CD8-positive, alpha-beta memory T cell (primary cell): ENCODE measurements at regions not wholly inside any gene's neighbourhood (a gene's known extent, or its start where the extent isn't known, plus 50 kb on each side); places are given as distances from the start of the nearest gene placed in this dataset.
A peak's percentile ranks its signal among the peaks of the same experiment; 100 is the strongest.

Experiments
- CTCF ChIA-PET: fragments of 350-600 bp; sonication (Branson Sonifier 250); formaldehyde crosslinking; loops from one replicate; lab custom pipeline; 2021; ENCODE audit warnings: antibody characterized with exemption; lab: Charles Lee
- POLR2A ChIA-PET: fragments of 350-600 bp; sonication (Branson Sonifier 250); formaldehyde crosslinking; loops from one replicate; lab custom pipeline; 2021; ENCODE audit warnings: antibody characterized with exemption; lab: Charles Lee
- DNase-seq, 5 donors: peaks; one replicate each; pipeline versions ENCODE4 v3.0.0 to v3.0.0-alpha.2; 2020 to 2022; ENCODE audit warnings: mixed read lengths in 1 of 5
- H3K27ac ChIP-seq: one replicate; pipeline ENCODE4 v1.7.0; 2013; ENCODE audit warnings: low read depth, mild to moderate bottlenecking, low read length, moderate library complexity
- H3K27me3 ChIP-seq: 2 replicates; pipeline ENCODE4 v1.7.0; 2013; ENCODE audit warnings: low read length, mild to moderate bottlenecking; ENCODE audit not compliant: insufficient read depth, poor library complexity, severe bottlenecking
- H3K36me3 ChIP-seq: 2 replicates; pipeline ENCODE4 v1.7.0; 2013; ENCODE audit warnings: mild to moderate bottlenecking, low read length, moderate library complexity; ENCODE audit not compliant: insufficient read depth
- H3K4me1 ChIP-seq: 2 replicates; pipeline ENCODE4 v1.7.0; 2013; ENCODE audit warnings: mild to moderate bottlenecking, low read length, moderate library complexity; ENCODE audit not compliant: insufficient read depth
- H3K4me3 ChIP-seq: 2 replicates; pipeline ENCODE4 v1.7.0; 2013; ENCODE audit warnings: mild to moderate bottlenecking, low read length
- H3K9me3 ChIP-seq: 2 replicates; pipeline ENCODE4 v1.7.0; 2013; ENCODE audit warnings: mild to moderate bottlenecking, low read length
- H3K27ac Mint-ChIP-seq, 8 donors: one replicate each; pipeline ENCODE4 v1.8.0; 2020 to 2021; ENCODE audit warnings: mixed read lengths in 8 of 8, mild to moderate bottlenecking in 6 of 8, inconsistent platforms in 3 of 8, moderate library complexity in 3 of 8
- H3K27me3 Mint-ChIP-seq, 2 donors: one replicate each; pipeline ENCODE4 v1.8.0; 2020 to 2021; ENCODE audit warnings: mixed read lengths in 2 of 2, mild to moderate bottlenecking in 1 of 2, moderate library complexity in 1 of 2
- H3K36me3 Mint-ChIP-seq, 3 donors: one replicate each; pipeline ENCODE4 v1.8.0; 2020 to 2021; ENCODE audit warnings: mixed read lengths in 3 of 3, inconsistent platforms in 1 of 3, mild to moderate bottlenecking in 1 of 3
- H3K4me1 Mint-ChIP-seq, 3 donors: one replicate each; pipeline ENCODE4 v1.8.0; 2020 to 2021; ENCODE audit warnings: mixed read lengths in 3 of 3, inconsistent platforms in 1 of 3, mild to moderate bottlenecking in 1 of 3
- H3K4me3 Mint-ChIP-seq, 7 donors: one replicate each; pipeline ENCODE4 v1.8.0; 2020 to 2021; ENCODE audit warnings: mixed read lengths in 7 of 7, mild to moderate bottlenecking in 6 of 7, moderate library complexity in 4 of 7, inconsistent platforms in 2 of 7
- H3K9me3 Mint-ChIP-seq, 5 donors: one replicate each; pipeline ENCODE4 v1.8.0; 2020 to 2022; ENCODE audit warnings: mixed read lengths in 5 of 5, mild to moderate bottlenecking in 3 of 5, moderate library complexity in 2 of 5, inconsistent platforms in 1 of 5

- H3K36me3 ChIP-seq = no peaks in the 10 kb centered on the region
- POLR2A ChIA-PET = interaction anchor here (0.6 kb wide), 1 partner anchor 63 kb away, joined by 3 read pairs; no protein-coding TSS in a partner anchor
Observed at GRCh38 chrX:38868321-38868720, 67.1 kb downstream of the MID1IP1 start.

DNA sequence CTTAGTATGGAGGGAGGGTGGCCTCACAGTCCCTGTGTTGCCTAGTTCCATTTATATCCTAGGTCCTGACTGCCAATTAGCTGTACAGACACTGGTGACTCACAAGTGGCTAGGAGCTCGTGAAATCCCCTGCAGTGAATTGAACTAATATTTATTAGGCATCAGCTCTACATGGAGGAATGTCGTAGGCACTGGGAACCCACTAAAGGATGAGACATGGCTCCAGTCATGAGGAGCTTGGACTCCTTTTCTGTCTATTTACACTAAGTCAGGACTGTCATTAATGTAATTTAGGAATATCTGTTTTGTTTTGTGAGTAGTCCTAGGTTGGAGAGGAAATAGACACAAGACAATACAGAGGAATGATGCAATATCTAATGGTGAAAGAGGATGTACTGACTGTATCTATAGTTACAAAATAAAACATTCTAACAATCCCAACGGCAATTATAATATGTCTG, 67.7 kb downstream of the MID1IP1 start:
- POLR2A ChIA-PET = no interaction called here
- CTCF ChIA-PET = no interaction called here
- Histone ChIP-seq H3K27ac (no peak overlapping the region), H3K4me3 (no peak overlapping the region), H3K4me1 (no peaks in the 10 kb centered on the region), H3K36me3 (no peaks in the 10 kb centered on the region), H3K9me3 (no peaks in the 10 kb centered on the region), H3K27me3 (no peaks in the 10 kb centered on the region)
- Mint-ChIP-seq H3K9me3 (no peaks in the 10 kb centered on the region), H3K4me3 (no peak overlapping the region), H3K27ac (no peak overlapping the region), H3K27me3 (peaks cover 0 to 2% of the 10 kb centered on the region in 2 donors), H3K36me3 (no peaks in the 10 kb centered on the region), H3K4me1 (no peaks in the 10 kb centered on the region)
- no peak for DNase-seq

More at GRCh38 chrX:38868321-38868720, 67.1 kb downstream of the MID1IP1 start:
- Mint-ChIP-seq H3K4me1 (no peaks in the 10 kb centered on the region), H3K27me3 (peaks cover 0 to 2% of the 10 kb centered on the region in 2 donors), H3K36me3 (no peaks in the 10 kb centered on the region), H3K27ac (no peak overlapping the region), H3K9me3 (no peaks in the 10 kb centered on the region), H3K4me3 (no peak overlapping the region)
- CTCF ChIA-PET = no interaction called here
- no peak overlapping the region for H3K27ac ChIP-seq
- H3K4me3 ChIP-seq = no peak overlapping the region
- no peaks in the 10 kb centered on the region for H3K9me3 ChIP-seq
- no peaks in the 10 kb centered on the region for H3K4me1 ChIP-seq
- no peak for DNase-seq
- H3K27me3 ChIP-seq = no peaks in the 10 kb centered on the region

DNA sequence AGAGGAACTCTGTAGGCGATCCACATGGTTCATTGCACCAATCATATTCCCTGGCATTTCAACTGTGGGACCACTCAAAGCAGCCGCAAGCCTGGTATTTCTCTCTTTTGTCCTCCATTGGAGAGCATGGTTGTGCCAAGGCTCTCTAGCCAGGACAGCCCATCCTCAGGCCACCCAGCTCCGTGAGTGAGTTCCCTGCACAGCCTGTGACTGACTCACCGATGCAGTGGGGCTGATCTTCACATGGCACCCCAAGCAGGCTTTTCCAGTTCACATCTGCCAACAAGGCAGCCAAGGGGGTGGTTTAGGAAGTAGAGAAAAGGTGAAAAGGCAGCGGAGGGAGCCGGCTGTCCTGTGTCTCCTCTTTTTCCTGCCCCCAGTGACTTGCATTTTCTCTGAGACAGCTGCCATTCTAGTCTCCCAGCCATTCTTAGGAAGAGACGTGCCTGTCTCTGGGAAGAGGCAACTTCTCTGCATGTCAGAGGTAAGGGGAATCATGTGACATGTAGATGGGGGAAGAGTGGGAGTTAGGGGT, 69.2 kb downstream of the MID1IP1 start:
- Mint-ChIP-seq H3K4me3 (no peak overlapping the region), H3K9me3 (no peaks in the 10 kb centered on the region), H3K27me3 (peaks cover 0 to 5% of the 10 kb centered on the region in 2 donors), H3K27ac (no peak overlapping the region), H3K36me3 (no peaks in the 10 kb centered on the region), H3K4me1 (no peaks in the 10 kb centered on the region)
- no peaks in the 10 kb centered on the region for H3K36me3 ChIP-seq
- H3K4me3 ChIP-seq = no peak overlapping the region
- POLR2A ChIA-PET = no interaction called here
- H3K9me3 ChIP-seq = no peaks in the 10 kb centered on the region
- no peaks in the 10 kb centered on the region for H3K27me3 ChIP-seq
- DNase-seq = no peak
- no peak overlapping the region for H3K27ac ChIP-seq
- no peaks in the 10 kb centered on the region for H3K4me1 ChIP-seq
- CTCF ChIA-PET = no interaction called here

DNA sequence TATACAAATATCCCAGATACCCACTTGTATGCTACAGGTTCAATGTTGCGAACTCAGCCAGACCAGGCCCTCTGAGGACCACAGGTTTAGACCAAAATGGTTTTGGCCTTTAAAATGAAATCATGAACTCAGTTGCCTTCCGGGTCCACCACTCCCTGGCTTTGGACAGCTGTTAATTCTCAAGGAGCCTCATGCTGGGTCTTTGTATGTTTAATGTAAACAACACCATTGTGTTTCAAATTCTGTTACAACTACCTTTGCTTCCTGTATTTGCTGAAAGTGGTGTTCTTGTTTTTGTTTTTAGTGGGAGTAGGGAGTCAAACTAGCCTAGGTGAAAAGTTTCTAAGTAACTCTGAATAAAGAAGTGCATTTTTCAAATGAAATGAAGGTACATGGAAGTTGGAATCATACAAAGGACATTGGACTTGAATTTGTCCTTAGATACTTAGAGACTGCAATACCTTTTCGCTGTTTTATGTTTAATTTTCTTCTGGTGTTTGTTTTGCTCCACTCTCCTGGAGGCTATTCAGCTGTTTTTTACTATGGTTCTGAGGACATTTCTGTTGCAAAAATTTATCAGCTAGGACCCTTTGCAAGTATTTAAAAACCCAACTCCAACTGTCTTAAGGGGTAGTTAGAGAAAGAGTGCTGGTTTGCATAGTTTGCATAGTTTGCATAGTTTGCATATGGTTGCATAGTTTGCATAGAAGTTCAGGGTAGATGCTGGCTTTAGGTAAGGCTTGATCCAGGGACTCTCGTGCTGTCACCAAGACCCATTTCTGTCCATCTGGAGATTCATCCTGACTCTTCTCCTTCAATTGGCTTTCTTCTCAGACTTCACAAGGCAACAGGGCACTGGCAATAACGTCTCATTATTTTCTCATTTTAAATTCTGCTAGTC, 70.1 kb downstream of the MID1IP1 start:
- peaks cover 0 to 7% of the 10 kb centered on the region in 2 donors for H3K27me3 Mint-ChIP-seq
- Histone ChIP-seq H3K27ac (no peak overlapping the region), H3K4me3 (no peak overlapping the region), H3K9me3 (no peaks in the 10 kb centered on the region), H3K4me1 (no peaks in the 10 kb centered on the region), H3K36me3 (no peaks in the 10 kb centered on the region), H3K27me3 (no peaks in the 10 kb centered on the region)
- no peak overlapping the region for H3K4me3 Mint-ChIP-seq
- ChIA-PET POLR2A (no interaction called here), CTCF (no interaction called here)
- H3K4me1 Mint-ChIP-seq = no peaks in the 10 kb centered on the region
- DNase-seq = no peak
- H3K36me3 Mint-ChIP-seq = no peaks in the 10 kb centered on the region
- peaks cover 0 to 2% (median 0%) of the 10 kb centered on the region in 5 donors for H3K9me3 Mint-ChIP-seq
- no peak overlapping the region for H3K27ac Mint-ChIP-seq

GRCh38 chrX:38877366-38877765, 76.1 kb downstream of the MID1IP1 start:
- H3K4me3 Mint-ChIP-seq = no peak overlapping the region
- H3K9me3 ChIP-seq = no peaks in the 10 kb centered on the region
- POLR2A ChIA-PET = no interaction called here

DNA sequence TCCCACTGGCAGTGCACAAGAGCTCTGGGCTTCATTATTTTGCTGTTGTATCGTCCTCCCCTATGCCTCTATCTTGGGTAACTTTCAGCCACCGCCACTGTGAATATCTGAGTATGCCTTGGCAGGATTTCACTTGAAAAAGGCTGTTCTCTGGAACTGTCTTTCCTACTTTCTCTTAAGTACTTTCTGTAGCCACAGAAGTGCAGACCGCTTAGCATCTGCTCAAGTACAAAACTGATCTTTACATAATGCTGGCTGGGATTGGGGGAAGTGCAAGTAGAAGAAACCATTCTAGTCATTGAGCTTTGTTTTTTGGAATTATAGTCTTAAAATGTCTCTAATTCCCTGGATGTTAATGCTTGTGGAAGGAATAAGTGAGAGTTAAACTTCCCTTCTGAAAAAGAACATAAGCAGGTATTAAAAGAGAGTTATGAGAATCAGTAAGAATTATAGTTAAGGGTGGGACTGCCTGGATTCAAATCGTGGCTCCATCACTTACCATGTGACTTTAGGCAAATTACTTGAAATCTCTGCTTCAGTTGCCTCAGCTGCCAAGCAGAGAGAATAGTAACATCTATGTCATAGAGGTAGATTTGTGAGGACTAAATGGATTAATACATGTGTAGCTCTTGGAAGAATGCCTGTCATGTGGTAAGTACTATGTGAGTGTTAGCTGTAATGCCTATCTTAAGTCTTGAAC, 77.5 kb downstream of the MID1IP1 start:
- H3K36me3 ChIP-seq = no peaks in the 10 kb centered on the region
- Mint-ChIP-seq H3K4me1 (peaks cover 8 to 15% (median 14%) of the 10 kb centered on the region in 3 donors), H3K27ac (no peak overlapping the region)

More at GRCh38 chrX:38877366-38877765, 76.1 kb downstream of the MID1IP1 start:
- CTCF ChIA-PET = no interaction called here
- H3K4me3 ChIP-seq = no peak overlapping the region
- peaks cover 13% of the 10 kb centered on the region for H3K4me1 ChIP-seq
- H3K36me3 ChIP-seq = no peaks in the 10 kb centered on the region
- H3K4me1 Mint-ChIP-seq = peaks cover 8 to 15% (median 14%) of the 10 kb centered on the region in 3 donors
- no peak overlapping the region for H3K27ac ChIP-seq
- no peak for DNase-seq
- H3K27me3 ChIP-seq = no peaks in the 10 kb centered on the region
- H3K9me3 Mint-ChIP-seq = peaks cover 0 to 4% (median 0%) of the 10 kb centered on the region in 5 donors
- H3K27me3 Mint-ChIP-seq = peaks cover 0 to 5% of the 10 kb centered on the region in 2 donors
- H3K27ac Mint-ChIP-seq = no peak overlapping the region
- H3K36me3 Mint-ChIP-seq = no peaks in the 10 kb centered on the region

GRCh38 chrX:38879631-38880220, 78.5 kb downstream of the MID1IP1 start:
- peaks cover 0 to 2% (median 0%) of the 10 kb centered on the region in 3 donors for H3K36me3 Mint-ChIP-seq
- peaks cover 0 to 4% (median 0%) of the 10 kb centered on the region in 5 donors for H3K9me3 Mint-ChIP-seq
- peaks cover 0 to 2% of the 10 kb centered on the region in 2 donors for H3K27me3 Mint-ChIP-seq
- H3K27ac Mint-ChIP-seq = no peak overlapping the region
- H3K27me3 ChIP-seq = no peaks in the 10 kb centered on the region
- H3K4me3 Mint-ChIP-seq = no peak overlapping the region
- H3K36me3 ChIP-seq = no peaks in the 10 kb centered on the region
- POLR2A ChIA-PET = no interaction called here
- DNase-seq = peak in 1 of 5 donors; percentile 8
- CTCF ChIA-PET = no interaction called here
- no peak overlapping the region for H3K4me3 ChIP-seq
- peaks cover 8 to 15% (median 14%) of the 10 kb centered on the region in 3 donors for H3K4me1 Mint-ChIP-seq
- H3K27ac ChIP-seq = no peak overlapping the region
- H3K4me1 ChIP-seq = peaks cover 13% of the 10 kb centered on the region
- H3K9me3 ChIP-seq = no peaks in the 10 kb centered on the region

More for the DNA sequence above, 77.5 kb downstream of the MID1IP1 start:
- H3K9me3 Mint-ChIP-seq = peaks cover 0 to 4% (median 0%) of the 10 kb centered on the region in 5 donors
- no peaks in the 10 kb centered on the region for H3K27me3 ChIP-seq
- no peak overlapping the region for H3K27ac ChIP-seq
- H3K9me3 ChIP-seq = no peaks in the 10 kb centered on the region
- H3K4me1 ChIP-seq = peaks cover 13% of the 10 kb centered on the region
- peaks cover 0 to 5% of the 10 kb centered on the region in 2 donors for H3K27me3 Mint-ChIP-seq
- no peak overlapping the region for H3K4me3 Mint-ChIP-seq
- ChIA-PET CTCF (no interaction called here), POLR2A (no interaction called here)
- DNase-seq = no peak
- H3K36me3 Mint-ChIP-seq = no peaks in the 10 kb centered on the region
- no peak overlapping the region for H3K4me3 ChIP-seq
